Loucy (cell line): ENCODE measurements at regions not wholly inside any gene's neighbourhood (a gene's known extent, or its start where the extent isn't known, plus 50 kb on each side); places are given as distances from the start of the nearest gene placed in this dataset.

Experiments used
- H2AFZ ChIP-seq: fragments of 200-600 bp; sonication (generic); 2 replicates; pipeline ENCODE4 v1.6.0; 2016; ENCODE audit warnings: antibody characterized with exemption, mild to moderate bottlenecking, low read length, moderate library complexity
- H3F3A ChIP-seq: fragments of 200-600 bp; 2 replicates; pipeline ENCODE4 v1.6.0; 2016; ENCODE audit warnings: antibody characterized with exemption, low read depth, mild to moderate bottlenecking
- H3K27me3 ChIP-seq: fragments of 200-600 bp; sonication (generic); 2 replicates; pipeline ENCODE4 v1.6.1; 2014; ENCODE audit warnings: low read length, mild to moderate bottlenecking; ENCODE audit not compliant: insufficient read depth, poor library complexity, severe bottlenecking
- H3K36me3 ChIP-seq: fragments of 200-600 bp; sonication (generic); 2 replicates; pipeline ENCODE4 v1.6.1; 2016; ENCODE audit warnings: low read length; ENCODE audit not compliant: insufficient read depth
- H3K4me1 ChIP-seq: fragments of 200-600 bp; sonication (generic); 2 replicates; pipeline ENCODE4 v1.5.1; 2014; ENCODE audit warnings: low read length, mild to moderate bottlenecking; ENCODE audit not compliant: insufficient read depth, poor library complexity, severe bottlenecking
- H3K4me2 ChIP-seq: fragments of 200-600 bp; sonication (generic); 2 replicates; pipeline ENCODE4 v1.6.0; 2014; ENCODE audit warnings: antibody characterized with exemption, low read length, low read depth, mild to moderate bottlenecking; ENCODE audit not compliant: poor library complexity, severe bottlenecking
- H3K4me3 ChIP-seq: fragments of 200-600 bp; sonication (generic); 2 replicates; pipeline ENCODE4 v1.5.1; 2014; ENCODE audit warnings: low read length, mild to moderate bottlenecking, mixed read lengths; ENCODE audit not compliant: poor library complexity, severe bottlenecking
- H3K79me2 ChIP-seq: fragments of 200-600 bp; sonication (generic); 2 replicates; pipeline ENCODE4 v1.6.1; 2014; ENCODE audit warnings: low read length; ENCODE audit not compliant: insufficient read depth
- H3K9ac ChIP-seq: fragments of 200-600 bp; sonication (generic); 2 replicates; pipeline ENCODE4 v1.6.0; 2014; ENCODE audit warnings: mild to moderate bottlenecking, low read depth, low read length, moderate library complexity; ENCODE audit not compliant: poor library complexity, severe bottlenecking
- H3K9me2 ChIP-seq: fragments of 200-600 bp; sonication (generic); replicated peaks from 2 replicates; pipeline ENCODE4 v1.6.1; 2016; ENCODE audit warnings: low read depth, low read length, mixed read lengths
- H3K9me3 ChIP-seq: fragments of 200-600 bp; sonication (generic); 2 replicates; pipeline ENCODE4 v1.6.1; 2014; ENCODE audit warnings: mild to moderate bottlenecking, antibody characterized with exemption, low read length, low read depth; ENCODE audit not compliant: insufficient read depth
- H4K20me1 ChIP-seq: fragments of 200-600 bp; sonication (generic); 2 replicates; pipeline ENCODE4 v1.6.0; 2014; ENCODE audit warnings: antibody characterized with exemption, low read length, mild to moderate bottlenecking; ENCODE audit not compliant: insufficient read depth, poor library complexity, severe bottlenecking
- EZH2phosphoT487 ChIP-seq: fragments of 200-600 bp; IDR thresholded peaks from 2 replicates; pipeline ENCODE4 v1.6.1; 2018; ENCODE audit warnings: antibody characterized with exemption, mild to moderate bottlenecking, moderate library complexity, borderline replicate concordance
- TF ChIP-seq, protein P1 (sequence below): fragments of 200-600 bp; sonication (generic); conservative IDR thresholded peaks from 2 replicates; pipeline ENCODE4 v1.5.1; 2014; ENCODE audit warnings: mild to moderate bottlenecking, antibody characterized with exemption, low read length

DNA sequence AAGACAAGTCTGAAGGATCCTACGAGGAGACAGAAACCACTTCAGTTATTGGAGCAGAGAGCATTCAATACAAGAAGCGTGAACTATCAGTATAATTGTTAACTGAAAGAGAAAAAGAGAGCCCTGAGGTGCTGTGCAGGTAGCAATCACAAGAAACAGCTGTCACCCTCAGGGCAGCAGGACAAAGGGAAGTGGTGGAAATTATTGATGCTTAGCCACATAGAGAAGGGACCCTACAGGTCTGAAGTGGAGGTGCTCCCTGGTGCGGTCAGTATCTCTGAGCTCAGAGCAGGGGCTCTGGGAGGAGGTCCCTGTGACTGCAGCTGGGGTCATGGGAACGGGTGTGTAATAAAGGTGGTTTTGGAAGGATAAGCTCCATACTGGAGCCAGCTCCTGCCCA, 97.8 kb upstream of the KLF6 start:
- Histone ChIP-seq H3K4me1 (no peaks in the 10 kb centered on the region), H3K4me3 (no peak overlapping the region), H3K9me3 (no peaks in the 10 kb centered on the region), H4K20me1 (no peaks in the 10 kb centered on the region), H2AFZ (no peak overlapping the region), H3F3A (no peaks in the 10 kb centered on the region), H3K4me2 (no peak overlapping the region), H3K27me3 (no peaks in the 10 kb centered on the region), H3K9me2 (no peaks in the 10 kb centered on the region), H3K36me3 (no peaks in the 10 kb centered on the region), H3K79me2 (no peaks in the 10 kb centered on the region), H3K9ac (no peak overlapping the region)
- TF ChIP-seq, protein P1, sequence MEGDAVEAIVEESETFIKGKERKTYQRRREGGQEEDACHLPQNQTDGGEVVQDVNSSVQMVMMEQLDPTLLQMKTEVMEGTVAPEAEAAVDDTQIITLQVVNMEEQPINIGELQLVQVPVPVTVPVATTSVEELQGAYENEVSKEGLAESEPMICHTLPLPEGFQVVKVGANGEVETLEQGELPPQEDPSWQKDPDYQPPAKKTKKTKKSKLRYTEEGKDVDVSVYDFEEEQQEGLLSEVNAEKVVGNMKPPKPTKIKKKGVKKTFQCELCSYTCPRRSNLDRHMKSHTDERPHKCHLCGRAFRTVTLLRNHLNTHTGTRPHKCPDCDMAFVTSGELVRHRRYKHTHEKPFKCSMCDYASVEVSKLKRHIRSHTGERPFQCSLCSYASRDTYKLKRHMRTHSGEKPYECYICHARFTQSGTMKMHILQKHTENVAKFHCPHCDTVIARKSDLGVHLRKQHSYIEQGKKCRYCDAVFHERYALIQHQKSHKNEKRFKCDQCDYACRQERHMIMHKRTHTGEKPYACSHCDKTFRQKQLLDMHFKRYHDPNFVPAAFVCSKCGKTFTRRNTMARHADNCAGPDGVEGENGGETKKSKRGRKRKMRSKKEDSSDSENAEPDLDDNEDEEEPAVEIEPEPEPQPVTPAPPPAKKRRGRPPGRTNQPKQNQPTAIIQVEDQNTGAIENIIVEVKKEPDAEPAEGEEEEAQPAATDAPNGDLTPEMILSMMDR: no peak
- no peak for TF ChIP-seq EZH2phosphoT487

DNA sequence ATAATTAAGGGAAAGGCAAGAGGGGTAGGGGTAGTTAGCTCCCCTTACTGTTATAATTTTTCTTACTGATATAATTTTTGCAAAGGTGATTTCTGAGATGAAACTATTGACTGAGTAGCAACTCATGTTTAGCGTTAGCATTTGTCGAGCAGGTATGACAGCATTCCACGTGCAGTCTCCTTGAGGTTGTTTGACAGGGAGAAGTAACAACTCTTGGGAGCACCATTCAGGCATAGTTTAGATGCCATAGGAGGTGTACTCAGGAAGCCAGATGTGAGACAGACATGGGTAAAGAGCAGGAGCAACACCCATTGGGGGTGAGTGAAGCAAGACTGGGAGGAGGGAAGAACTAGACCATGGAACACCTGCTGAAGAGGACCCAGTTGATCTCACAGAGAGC, 96.6 kb upstream of the KLF6 start:
- H4K20me1 ChIP-seq: no peaks in the 10 kb centered on the region
- no peak overlapping the region for H3K4me2 ChIP-seq
- no peak for TF ChIP-seq EZH2phosphoT487
- TF ChIP-seq, protein P1: no peak
- H3K9me2 ChIP-seq: no peaks in the 10 kb centered on the region
- no peaks in the 10 kb centered on the region for H3K36me3 ChIP-seq
- H3K9ac ChIP-seq: no peak overlapping the region
- H2AFZ ChIP-seq: no peak overlapping the region
- H3K9me3 ChIP-seq: no peaks in the 10 kb centered on the region
- H3K79me2 ChIP-seq: no peaks in the 10 kb centered on the region
- H3K4me3 ChIP-seq: no peak overlapping the region
- no peaks in the 10 kb centered on the region for H3K4me1 ChIP-seq
- no peaks in the 10 kb centered on the region for H3F3A ChIP-seq
- no peaks in the 10 kb centered on the region for H3K27me3 ChIP-seq

DNA sequence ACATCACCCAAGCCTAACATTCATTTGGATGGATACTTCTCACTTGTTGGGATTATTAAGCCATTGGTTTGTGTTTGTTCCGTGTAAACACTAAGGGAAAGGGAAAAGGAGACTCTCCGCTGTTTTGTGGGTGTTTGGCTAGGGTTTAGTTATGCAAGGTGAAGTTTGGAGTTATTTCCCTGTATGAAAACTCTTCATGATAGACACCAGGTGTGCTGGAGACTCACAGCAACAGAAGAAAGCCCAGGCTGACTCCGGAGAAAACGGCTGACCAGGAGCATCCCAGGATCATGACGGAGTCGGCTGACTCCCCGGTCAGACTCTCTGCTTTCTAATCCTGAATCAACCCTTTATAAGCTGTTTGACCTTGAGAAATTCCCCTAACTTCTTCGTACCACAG, 94.1 kb upstream of the KLF6 start:
- Histone ChIP-seq H3K4me3 (no peak overlapping the region), H3K9me3 (no peaks in the 10 kb centered on the region), H3K9me2 (no peaks in the 10 kb centered on the region), H4K20me1 (no peaks in the 10 kb centered on the region), H3K27me3 (no peaks in the 10 kb centered on the region), H3K4me2 (no peak overlapping the region), H3K4me1 (no peaks in the 10 kb centered on the region), H3K79me2 (no peaks in the 10 kb centered on the region), H3K9ac (no peak overlapping the region), H2AFZ (no peak overlapping the region), H3K36me3 (no peaks in the 10 kb centered on the region), H3F3A (no peaks in the 10 kb centered on the region)
- TF ChIP-seq, protein P1: no peak
- no peak for TF ChIP-seq EZH2phosphoT487
